GM19238 (cell line): ENCODE measurements at regions not wholly inside any gene's neighbourhood (a gene's known extent, or its start where the extent isn't known, plus 50 kb on each side); places are given as distances from the start of the nearest gene placed in this dataset.

ENCODE experiments used
- DNase-seq: peaks from one replicate; pipeline ENCODE4 v3.0.0; 2011; ENCODE audit warnings: low spot score; ENCODE audit not compliant: insufficient read length

GRCh38 chr4:14532436-14532835 lies 469.8 kb upstream of the CPEB2 start:
- DNase-seq = no peak

DNA sequence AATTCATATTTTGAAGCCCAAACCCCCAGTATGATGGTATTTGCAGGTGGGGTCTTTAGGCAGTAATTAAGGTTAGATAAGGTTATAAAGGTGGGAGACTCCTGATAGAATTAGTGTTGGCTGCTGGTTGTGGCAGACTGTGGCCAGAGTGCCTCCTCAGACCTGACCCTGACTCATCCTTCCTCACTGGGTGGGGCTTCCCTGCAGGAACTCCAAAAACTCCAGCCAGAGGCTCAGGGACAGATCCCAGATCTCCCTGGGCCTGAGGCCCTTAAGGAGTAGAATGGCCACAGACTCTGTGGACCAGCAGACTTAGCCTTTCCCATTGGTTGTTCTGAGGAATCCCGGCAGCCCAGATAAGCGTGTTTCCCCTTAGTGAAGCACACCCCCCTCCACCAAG lies 463.0 kb upstream of the CPEB2 start:
- DNase-seq = no peak

DNA sequence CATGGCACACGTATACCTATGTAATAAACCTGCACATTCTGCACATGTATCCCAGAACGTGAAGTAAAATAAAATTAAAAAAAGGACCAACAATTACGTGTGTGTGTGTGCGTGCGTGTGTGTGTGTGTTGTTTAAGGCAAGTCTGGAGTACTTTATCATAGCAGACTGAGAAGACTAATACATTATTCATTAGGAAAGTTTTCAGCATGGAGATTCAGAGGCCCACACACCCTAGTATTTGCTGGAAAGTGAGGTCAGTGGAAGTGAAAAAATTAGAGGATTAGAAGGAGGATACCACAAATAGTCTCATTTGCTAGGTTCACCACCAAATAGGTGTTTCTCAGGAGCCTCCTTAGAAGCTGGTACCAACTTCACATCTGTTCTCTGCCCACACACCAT lies 457.1 kb upstream of the CPEB2 start:
- DNase-seq = no peak

- no peak for DNase-seq
These were observed 456.5 kb upstream of the CPEB2 start for GRCh38 chr4:14545807-14546206.

DNA sequence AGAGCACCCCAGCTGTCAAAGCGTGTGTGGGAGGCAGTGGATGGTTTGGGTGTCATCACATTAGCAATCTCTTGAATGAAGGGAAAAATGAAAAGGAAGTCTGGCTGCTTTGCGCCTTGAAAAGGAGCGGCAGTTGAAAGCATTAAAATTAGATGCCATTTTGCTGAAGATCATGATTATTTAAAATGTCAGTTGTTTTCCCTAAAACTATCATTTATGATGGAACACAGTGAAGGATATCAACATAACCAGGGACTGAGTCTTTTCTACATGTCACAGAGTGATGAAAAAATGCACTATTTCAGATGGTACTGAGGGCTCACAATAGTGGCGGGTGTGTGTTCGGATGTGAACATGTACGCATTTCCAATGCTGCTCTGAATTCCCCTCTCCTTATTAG lies 450.2 kb upstream of the CPEB2 start:
- DNase-seq = no peak

DNA sequence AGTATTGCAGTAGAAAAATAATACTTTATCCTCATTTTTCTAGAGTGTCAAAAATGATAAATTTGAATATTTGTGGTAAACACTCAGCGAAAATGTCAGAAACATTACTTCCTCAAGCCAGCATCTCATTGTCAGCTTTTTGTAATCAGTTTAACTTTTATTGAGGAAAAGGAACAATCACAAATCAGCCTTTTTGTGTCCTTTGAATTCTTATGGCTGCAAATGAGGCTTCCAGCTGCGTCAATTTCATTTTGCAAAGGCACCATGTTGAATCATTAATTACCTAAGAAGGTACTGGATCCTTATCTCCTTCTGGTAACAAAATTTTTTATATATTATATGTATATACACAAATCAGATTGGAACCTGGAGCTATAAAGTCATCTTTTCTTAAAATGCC lies 442.6 kb upstream of the CPEB2 start:
- DNase-seq = no peak

DNA sequence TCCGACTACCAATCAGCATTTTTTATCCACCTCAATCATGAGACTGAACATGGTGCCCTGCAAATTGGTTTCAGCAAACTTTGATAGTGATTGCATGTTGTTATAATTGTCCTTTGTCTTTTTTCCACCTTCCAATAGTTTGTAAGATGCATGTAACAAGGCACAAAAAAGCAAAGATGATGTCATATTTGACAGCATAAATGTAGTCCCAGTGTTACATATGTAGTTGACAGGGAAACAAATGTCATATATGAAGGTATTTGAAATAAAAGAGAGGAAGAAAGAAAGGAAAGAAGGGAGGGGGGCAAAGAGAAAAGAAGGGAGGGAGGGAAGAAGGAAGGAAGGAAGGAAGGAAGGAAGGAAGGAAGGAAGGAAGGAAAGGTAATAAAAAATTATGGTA lies 441.7 kb upstream of the CPEB2 start:
- DNase-seq = no peak

DNA sequence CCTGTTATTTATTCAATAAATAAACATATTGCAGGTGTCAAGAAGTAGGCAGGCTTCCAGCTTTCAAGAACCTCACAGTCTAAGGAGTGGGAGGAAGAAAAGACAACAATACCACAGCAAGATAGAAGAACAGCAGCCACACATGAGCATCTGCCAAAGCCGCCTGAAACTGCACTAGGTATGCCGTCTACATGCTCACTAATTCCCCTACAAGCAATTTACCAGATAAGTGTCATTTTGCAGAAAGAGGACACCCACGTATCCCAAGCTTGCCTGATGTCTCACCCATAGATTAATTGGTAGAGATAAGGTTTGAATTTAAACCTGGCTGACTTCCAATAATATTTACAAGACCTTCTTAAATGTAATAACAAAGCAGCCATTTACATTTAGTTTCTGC lies 439.4 kb upstream of the CPEB2 start:
- DNase-seq = no peak

- no peak for DNase-seq
These were observed 438.0 kb upstream of the CPEB2 start for GRCh38 chr4:14564281-14564680.

- no peak for DNase-seq
These were observed 435.8 kb upstream of the CPEB2 start for GRCh38 chr4:14566518-14566917.

- no peak for DNase-seq
These were observed 433.9 kb upstream of the CPEB2 start for GRCh38 chr4:14568351-14568750.

GRCh38 chr4:14575289-14575688 lies 427.0 kb upstream of the CPEB2 start:
- no peak for DNase-seq

DNA sequence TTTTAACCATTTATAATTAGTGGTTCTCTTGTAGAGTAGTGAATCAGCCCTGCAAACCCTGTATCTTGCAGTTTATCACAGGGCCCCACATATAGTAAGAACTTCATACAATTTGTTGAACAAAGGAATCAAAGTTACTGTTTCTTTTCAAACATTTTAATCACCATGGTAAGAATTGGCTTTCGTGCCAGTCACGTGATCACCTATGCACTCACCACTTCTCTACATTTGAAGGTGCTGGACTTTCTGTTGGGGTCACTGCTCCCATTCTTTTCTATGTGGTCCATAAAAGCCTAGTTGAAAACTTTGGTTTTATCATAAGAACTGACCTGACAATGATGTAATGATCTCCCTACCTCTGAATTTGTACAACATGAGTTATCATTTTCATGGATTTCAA lies 426.4 kb upstream of the CPEB2 start:
- no peak for DNase-seq

DNA sequence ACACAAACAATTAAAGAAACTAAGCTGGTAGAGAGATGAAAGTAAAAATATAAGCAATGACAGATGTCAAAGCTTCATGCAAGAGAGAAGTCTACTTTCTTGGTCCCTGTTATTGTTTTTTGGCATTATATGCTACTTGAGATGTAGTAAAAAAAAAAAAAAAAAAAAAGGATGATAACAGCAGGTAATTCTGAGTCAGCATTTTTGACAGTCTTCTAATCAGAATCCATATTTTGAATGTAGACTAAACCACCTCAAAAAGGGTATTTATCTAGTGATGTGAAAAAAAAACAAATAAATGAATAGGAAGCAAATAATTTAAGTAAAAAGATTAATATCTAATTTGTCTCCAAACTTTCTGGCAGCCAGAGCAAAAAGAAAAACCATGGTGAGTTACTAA lies 422.2 kb upstream of the CPEB2 start:
- DNase-seq = no peak

- DNase-seq = no peak
These were observed 420.5 kb upstream of the CPEB2 start for GRCh38 chr4:14581741-14582140.

GRCh38 chr4:14582677-14583076 lies 419.6 kb upstream of the CPEB2 start:
- no peak for DNase-seq

- DNase-seq = no peak
These were observed 418.9 kb upstream of the CPEB2 start for GRCh38 chr4:14583331-14583730.

- DNase-seq = no peak
These were observed 418.5 kb upstream of the CPEB2 start for GRCh38 chr4:14583752-14584151.

DNA sequence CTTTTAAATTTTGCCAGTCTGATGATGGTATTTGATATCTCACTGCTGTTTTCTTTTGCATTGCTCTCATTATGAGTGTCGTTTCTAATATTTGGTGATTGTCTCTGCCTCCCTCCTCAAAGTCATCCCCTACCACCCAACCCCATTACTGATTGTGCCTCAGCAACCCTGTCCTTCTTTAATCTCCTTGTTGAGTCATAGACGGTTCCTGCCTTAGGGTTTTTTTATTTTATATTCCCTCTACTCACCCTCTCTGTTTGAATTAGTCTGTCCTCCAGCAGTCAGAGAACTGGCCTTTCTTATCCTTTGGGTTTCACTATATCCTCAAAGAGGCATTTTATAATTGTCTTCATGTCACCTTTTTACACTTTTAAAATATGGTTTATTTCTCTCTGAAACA lies 409.3 kb upstream of the CPEB2 start:
- DNase-seq = no peak

- no peak for DNase-seq
These were observed 406.3 kb upstream of the CPEB2 start for GRCh38 chr4:14596028-14596427.

DNA sequence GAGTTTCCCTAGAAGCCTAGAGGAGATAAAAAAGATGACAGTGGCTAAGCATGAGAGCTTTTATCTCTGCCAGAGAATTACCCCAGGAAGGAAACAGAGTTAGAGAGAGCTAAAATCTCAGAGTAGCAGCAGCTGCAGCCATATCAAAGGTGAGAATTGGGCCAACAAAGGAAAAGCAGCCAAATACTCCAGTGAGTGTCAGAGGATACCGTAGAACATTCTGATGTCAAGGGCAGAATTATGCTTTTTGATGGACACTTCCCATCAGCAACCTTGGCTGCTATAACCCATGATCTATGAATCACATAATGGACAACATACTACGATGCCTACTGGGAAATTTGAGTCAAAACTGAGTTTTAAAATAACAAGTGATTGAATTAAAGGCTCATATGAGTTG lies 405.8 kb upstream of the CPEB2 start:
- no peak for DNase-seq

DNA sequence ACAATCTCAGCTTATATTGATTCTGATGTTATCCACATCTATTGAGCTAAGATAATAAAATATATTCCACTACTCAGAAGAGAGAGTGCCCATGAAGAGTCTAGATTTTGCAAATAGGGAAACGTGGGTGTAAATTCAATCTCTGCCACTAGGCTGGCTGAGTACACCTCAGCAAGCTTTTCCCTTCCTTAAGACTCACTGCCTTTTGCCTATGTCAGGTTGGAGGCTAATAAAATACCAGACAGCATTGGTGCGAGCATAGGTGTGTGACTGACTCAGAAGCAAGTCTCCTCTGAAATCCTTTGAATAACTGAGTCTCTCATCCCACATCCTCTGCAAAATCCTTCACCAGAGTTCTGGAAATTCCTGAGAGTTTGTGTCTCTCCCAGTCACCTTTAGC lies 405.4 kb upstream of the CPEB2 start:
- no peak for DNase-seq

GRCh38 chr4:14602206-14602605 lies 400.1 kb upstream of the CPEB2 start:
- no peak for DNase-seq

GRCh38 chr4:14607001-14607400 lies 395.3 kb upstream of the CPEB2 start:
- no peak for DNase-seq

DNA sequence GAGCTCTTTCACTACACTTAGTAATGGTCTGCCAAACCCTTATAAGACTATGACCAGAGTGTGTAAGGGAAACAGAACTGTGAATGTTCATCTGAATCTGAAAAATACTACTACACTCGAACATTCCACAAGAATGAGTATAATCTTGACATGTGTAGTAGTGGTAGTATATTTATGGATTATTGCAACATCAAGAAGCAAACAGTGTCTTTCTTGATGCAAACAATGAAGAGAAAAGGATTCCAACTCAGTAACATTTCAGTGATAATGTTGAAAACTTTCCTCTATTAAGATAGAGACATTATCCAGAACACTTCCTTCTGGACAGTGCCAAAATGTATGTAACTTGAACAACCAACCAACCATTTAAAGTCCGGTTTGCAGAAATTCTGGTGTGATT lies 394.7 kb upstream of the CPEB2 start:
- DNase-seq = no peak
